ENCODE measurements at regions not wholly inside any gene's neighbourhood (a gene's known extent, or its start where the extent isn't known, plus 50 kb on each side); places are given as distances from the start of the nearest gene placed in this dataset.

DNA sequence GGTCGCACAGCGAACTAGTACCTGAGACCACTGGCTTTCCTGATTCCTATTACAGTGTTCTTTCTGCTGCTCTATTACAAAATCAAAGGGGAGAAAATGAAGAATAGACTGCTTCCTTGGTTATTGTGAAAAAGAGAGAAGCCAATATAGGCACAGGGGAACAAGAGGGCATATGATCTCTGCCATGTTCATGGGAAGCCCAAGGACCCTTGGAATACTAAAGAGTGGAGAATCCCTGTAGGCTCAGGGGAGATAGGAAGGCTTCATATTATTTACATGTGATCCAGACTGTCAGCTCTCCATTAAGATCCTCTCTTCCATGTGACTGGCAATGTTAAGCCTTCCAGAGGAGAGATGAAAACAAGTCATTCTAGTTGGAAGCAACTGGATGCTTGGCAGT lies 135.7 kb upstream of the MYCN start:
- no peak for TF ChIP-seq EZH2phosphoT487 (IDR thresholded peaks at IDR 0.05; ENCODE audit: low read length)
- TF ChIP-seq, protein P1, sequence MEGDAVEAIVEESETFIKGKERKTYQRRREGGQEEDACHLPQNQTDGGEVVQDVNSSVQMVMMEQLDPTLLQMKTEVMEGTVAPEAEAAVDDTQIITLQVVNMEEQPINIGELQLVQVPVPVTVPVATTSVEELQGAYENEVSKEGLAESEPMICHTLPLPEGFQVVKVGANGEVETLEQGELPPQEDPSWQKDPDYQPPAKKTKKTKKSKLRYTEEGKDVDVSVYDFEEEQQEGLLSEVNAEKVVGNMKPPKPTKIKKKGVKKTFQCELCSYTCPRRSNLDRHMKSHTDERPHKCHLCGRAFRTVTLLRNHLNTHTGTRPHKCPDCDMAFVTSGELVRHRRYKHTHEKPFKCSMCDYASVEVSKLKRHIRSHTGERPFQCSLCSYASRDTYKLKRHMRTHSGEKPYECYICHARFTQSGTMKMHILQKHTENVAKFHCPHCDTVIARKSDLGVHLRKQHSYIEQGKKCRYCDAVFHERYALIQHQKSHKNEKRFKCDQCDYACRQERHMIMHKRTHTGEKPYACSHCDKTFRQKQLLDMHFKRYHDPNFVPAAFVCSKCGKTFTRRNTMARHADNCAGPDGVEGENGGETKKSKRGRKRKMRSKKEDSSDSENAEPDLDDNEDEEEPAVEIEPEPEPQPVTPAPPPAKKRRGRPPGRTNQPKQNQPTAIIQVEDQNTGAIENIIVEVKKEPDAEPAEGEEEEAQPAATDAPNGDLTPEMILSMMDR (IDR thresholded peaks at IDR 0.05; ENCODE audit: low read length), result no peak
